Brain microvascular endothelial cell (primary cell): ENCODE measurements at regions not wholly inside any gene's neighbourhood (a gene's known extent, or its start where the extent isn't known, plus 50 kb on each side); places are given as distances from the start of the nearest gene placed in this dataset.

Experiments used
- DNase-seq: peaks from one replicate; pipeline ENCODE4 v3.0.0-alpha.2; 2020
- H3K27ac ChIP-seq: fragments of 250-450 bp; sonication (Bioruptor Pico); 2 replicates; pipeline ENCODE4 v1.5.1; 2020; ENCODE audit warnings: mild to moderate bottlenecking, moderate library complexity
- H3K27me3 ChIP-seq: fragments of 250-450 bp; sonication (Bioruptor Pico); replicated peaks from 2 replicates; pipeline ENCODE4 v1.5.1; 2020; ENCODE audit warnings: mild to moderate bottlenecking
- H3K36me3 ChIP-seq: fragments of 250-450 bp; sonication (Bioruptor Pico); replicated peaks from 2 replicates; pipeline ENCODE4 v1.5.1; 2020; ENCODE audit warnings: mild to moderate bottlenecking
- H3K4me3 ChIP-seq: 2 replicates; pipeline ENCODE4 v1.5.1; 2011; ENCODE audit warnings: low read depth, mild to moderate bottlenecking, control low read depth, low read length, moderate library complexity
- in situ Hi-C: cut with HindIII; loops from 2 replicates; pipeline ENCODE4 v1.10.0; 2017; ENCODE audit warnings: low sequenced_read_pairs, low pct_ligation_motif_present
- TF ChIP-seq, protein P1 (sequence below): IDR thresholded peaks from 2 replicates; pipeline ENCODE4 v1.5.1; 2011; ENCODE audit warnings: low read depth, mild to moderate bottlenecking, moderate library complexity, low read length, control low read depth, inconsistent platforms; ENCODE audit errors: missing control alignments

DNA sequence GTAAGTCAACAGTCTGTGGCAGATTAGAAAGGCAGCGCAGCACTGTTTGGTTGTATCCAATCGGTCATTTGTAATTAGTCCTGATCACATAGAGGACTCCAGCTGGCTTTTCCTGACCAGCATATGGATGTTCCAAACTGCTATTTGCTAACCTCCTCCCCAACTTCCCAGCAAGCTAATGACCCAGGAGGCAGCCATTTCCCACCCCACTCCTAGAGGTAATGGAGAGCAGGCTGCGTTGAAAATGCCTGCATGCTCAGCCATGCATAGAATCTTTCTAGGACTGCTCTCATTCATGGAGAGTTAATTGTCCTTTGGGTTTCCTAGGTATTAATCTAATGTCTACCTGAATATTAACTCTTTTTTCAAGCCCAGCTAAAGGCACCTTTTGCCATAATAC is 850.6 kb upstream of the WWC1 start:
- in situ Hi-C loops: no loop called here
- Histone ChIP-seq H3K27me3 (no peaks in the 10 kb centered on the region), H3K36me3 (no peaks in the 10 kb centered on the region), H3K27ac (no peak overlapping the region), H3K4me3 (no peak overlapping the region)
- TF ChIP-seq, protein P1, sequence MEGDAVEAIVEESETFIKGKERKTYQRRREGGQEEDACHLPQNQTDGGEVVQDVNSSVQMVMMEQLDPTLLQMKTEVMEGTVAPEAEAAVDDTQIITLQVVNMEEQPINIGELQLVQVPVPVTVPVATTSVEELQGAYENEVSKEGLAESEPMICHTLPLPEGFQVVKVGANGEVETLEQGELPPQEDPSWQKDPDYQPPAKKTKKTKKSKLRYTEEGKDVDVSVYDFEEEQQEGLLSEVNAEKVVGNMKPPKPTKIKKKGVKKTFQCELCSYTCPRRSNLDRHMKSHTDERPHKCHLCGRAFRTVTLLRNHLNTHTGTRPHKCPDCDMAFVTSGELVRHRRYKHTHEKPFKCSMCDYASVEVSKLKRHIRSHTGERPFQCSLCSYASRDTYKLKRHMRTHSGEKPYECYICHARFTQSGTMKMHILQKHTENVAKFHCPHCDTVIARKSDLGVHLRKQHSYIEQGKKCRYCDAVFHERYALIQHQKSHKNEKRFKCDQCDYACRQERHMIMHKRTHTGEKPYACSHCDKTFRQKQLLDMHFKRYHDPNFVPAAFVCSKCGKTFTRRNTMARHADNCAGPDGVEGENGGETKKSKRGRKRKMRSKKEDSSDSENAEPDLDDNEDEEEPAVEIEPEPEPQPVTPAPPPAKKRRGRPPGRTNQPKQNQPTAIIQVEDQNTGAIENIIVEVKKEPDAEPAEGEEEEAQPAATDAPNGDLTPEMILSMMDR: no peak
- DNase-seq: no peak

DNA sequence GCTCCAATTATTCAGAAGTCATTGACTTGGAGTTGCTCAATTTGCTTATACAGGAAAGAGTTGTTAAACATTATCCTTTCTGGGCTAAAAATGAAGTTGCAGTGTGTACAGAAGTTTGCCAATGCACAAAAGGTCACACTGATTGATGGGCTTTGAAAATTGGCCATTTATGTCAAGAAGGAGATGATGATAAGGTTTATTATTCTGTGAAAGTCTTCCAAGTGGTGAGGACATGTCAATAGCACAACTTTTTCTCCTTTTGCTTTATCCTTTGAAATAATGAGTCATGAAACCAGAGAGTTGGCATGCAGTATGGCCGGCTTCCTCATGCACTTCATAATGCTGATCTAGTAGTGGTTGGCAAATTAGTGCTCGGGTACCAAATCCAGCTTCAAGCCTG is 848.5 kb upstream of the WWC1 start:
- TF ChIP-seq, protein P1: no peak
- no peak for DNase-seq
- Histone ChIP-seq H3K36me3 (no peaks in the 10 kb centered on the region), H3K27me3 (no peaks in the 10 kb centered on the region), H3K27ac (no peak overlapping the region), H3K4me3 (no peak overlapping the region)
- in situ Hi-C loops: no loop called here

DNA sequence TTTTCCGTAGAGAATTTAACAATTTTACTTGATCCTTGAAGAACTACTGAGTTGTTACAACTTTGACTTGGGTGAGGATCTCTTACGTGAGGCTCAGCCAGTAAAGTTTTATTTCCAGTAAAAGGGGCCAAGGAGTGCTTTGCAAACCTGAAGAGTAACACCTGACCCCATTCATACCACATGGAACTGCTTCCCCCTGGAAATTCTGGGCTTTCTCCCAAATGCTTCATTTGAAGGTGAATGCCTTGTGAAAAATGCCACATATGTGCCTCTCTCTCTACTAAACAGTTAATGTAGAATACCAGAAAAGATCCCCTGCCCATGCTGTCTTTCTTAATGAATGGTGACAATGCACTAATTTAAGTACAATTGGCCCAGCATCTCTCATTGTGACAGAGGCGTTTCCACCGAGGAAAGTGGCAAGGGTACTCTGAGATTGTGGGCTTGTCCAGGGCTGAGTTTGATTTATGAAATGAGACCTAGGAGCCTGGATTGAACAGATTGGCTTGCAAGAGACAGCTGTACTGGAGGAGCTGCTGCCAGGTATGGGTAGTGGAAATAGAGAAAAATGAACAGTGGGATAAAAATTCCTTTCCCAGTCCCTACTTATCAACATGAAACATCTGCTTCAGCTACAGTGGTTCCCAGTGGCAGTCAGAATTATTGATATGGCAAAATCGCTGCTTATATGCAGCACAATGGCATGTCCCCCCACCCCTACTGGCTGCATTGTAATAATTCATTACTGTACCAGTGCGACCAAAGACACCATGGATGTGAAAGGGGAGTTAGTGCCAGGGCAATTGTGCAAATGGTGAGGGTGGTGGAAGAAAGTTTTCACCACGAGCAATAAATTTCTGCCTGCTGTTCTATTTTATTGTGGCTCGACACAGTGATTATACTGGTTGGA is 843.7 kb upstream of the WWC1 start:
- in situ Hi-C loops: no loop called here
- TF ChIP-seq, protein P1: no peak
- Histone ChIP-seq H3K4me3 (no peak overlapping the region), H3K27ac (no peak overlapping the region), H3K36me3 (no peaks in the 10 kb centered on the region), H3K27me3 (no peaks in the 10 kb centered on the region)
- DNase-seq: no peak

DNA sequence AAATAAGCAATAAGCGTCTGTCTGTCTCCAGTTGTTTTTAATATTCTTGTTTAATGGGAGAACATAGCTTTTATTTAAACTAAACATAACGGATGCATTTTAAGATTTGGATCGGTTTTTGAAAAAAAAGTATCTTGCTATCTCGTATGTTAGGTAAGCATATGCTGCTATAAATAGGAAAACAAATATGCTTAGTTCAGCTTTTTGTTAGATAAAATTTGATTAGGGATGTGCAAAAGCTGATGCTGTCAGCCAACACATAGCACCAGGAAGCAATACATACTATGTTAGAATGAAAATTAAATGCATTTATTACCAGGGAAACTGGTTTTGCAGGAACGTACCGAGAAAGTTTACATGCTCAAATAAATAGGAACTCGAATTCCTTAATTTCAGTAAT is 843.1 kb upstream of the WWC1 start:
- H3K27me3 ChIP-seq: no peaks in the 10 kb centered on the region
- no peaks in the 10 kb centered on the region for H3K36me3 ChIP-seq
- TF ChIP-seq, protein P1: no peak
- no peak overlapping the region for H3K27ac ChIP-seq
- in situ Hi-C loops: no loop called here
- DNase-seq: no peak
- H3K4me3 ChIP-seq: no peak overlapping the region

DNA sequence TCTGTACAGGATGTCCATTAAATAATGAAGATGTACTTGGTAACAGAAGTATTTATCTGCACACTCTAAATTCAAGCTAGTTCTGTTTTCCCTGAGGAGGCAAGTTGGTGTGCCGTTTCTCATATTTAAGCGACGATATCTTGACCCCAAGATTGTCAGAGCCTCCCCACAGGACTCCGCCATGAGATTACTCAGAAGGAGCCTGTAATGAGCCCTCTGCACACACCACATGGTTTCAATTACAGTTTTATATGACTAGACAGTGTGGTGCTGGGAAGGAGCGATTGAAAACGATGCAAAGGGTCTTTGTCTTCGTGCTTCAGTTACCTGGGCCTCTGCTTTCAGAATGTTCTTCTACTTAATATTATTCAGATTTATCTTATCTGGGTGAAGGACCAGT is 840.4 kb upstream of the WWC1 start:
- no peaks in the 10 kb centered on the region for H3K27me3 ChIP-seq
- in situ Hi-C loops: no loop called here
- no peaks in the 10 kb centered on the region for H3K36me3 ChIP-seq
- H3K4me3 ChIP-seq: no peak overlapping the region
- TF ChIP-seq, protein P1: no peak
- H3K27ac ChIP-seq: no peak overlapping the region
- DNase-seq: no peak

DNA sequence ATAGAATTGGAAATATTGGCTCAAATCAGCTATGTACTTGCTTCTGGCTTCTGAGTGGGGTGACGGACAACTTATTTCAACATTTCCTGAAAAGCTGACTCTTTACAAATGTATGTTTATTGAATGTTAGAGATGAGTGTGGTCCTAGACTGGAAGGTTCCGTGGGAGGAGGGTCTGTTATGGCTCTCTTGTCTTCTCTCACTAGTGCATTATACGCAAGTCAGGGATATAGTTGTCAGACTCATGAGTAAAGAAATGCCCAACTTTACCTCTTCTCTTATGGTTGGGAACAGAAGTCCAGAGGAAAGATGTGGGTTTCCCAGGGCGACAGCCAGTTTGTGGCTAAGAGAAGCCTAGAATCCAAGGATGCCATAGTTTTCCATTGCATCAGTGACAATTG is 839.3 kb upstream of the WWC1 start:
- TF ChIP-seq, protein P1: no peak
- DNase-seq: no peak
- H3K4me3 ChIP-seq: no peak overlapping the region
- H3K27ac ChIP-seq: no peak overlapping the region
- H3K36me3 ChIP-seq: no peaks in the 10 kb centered on the region
- in situ Hi-C loops: no loop called here
- no peaks in the 10 kb centered on the region for H3K27me3 ChIP-seq
